RWPE1 (cell line): ENCODE measurements at regions not wholly inside any gene's neighbourhood (a gene's known extent, or its start where the extent isn't known, plus 50 kb on each side); places are given as distances from the start of the nearest gene placed in this dataset.

ENCODE experiments used
- CTCF ChIA-PET: fragments of 350-600 bp; sonication (Branson Sonifier 250); formaldehyde crosslinking; extraction: SDS; loops from one replicate; lab custom pipeline; 2021; lab: Yijun Ruan, JAX
- POLR2A ChIA-PET: fragments of 400-600 bp; formaldehyde crosslinking; extraction: SDS; loops from one replicate; lab custom pipeline; 2020; ENCODE audit warnings: antibody characterized with exemption; ENCODE audit not compliant: low non-redundant PET; lab: Yijun Ruan, JAX
- DNase-seq: peaks from one replicate; pipeline ENCODE4 v3.0.0; 2012; ENCODE audit warnings: low spot score
- H3K27ac ChIP-seq: fragments of 450-650 bp; 2 replicates; pipeline ENCODE4 v1.5.1; 2017
- TF ChIP-seq, protein P1 (sequence below): fragments of 450-650 bp; conservative IDR thresholded peaks from 2 replicates; pipeline ENCODE4 v1.5.1; 2017; ENCODE audit warnings: low read depth, mild to moderate bottlenecking

DNA sequence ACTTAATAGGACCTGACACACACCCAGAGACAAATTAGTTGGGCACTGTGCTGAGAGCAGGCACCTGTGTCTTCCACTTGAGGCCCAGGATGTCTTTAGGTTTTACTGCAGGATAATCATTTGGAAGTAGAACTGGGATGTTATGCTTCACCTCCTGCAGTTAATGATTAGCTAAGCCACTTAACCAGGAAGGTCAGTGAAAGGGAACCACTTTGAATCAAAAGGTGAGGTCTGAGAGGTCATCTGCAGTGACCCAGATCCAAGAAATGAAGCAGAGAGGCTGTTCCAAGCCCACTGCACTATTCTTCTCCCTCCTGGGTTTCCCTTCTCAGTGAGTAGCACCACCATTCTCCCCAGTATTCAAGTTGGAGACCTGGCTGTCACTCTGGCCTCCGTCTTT, 110.5 kb downstream of the SNX18 start:
- ChIA-PET POLR2A (interaction anchor here (0.6 kb wide), 1 partner anchor 153 kb away, joined by 3 read pairs; no protein-coding TSS in a partner anchor), CTCF (interaction anchor here (0.6 to 0.8 kb wide), 2 partner anchors 13 to 204 kb away, joined by 3 read pairs; no protein-coding TSS in a partner anchor)
- DNase-seq, result no peak
- TF ChIP-seq, protein P1, sequence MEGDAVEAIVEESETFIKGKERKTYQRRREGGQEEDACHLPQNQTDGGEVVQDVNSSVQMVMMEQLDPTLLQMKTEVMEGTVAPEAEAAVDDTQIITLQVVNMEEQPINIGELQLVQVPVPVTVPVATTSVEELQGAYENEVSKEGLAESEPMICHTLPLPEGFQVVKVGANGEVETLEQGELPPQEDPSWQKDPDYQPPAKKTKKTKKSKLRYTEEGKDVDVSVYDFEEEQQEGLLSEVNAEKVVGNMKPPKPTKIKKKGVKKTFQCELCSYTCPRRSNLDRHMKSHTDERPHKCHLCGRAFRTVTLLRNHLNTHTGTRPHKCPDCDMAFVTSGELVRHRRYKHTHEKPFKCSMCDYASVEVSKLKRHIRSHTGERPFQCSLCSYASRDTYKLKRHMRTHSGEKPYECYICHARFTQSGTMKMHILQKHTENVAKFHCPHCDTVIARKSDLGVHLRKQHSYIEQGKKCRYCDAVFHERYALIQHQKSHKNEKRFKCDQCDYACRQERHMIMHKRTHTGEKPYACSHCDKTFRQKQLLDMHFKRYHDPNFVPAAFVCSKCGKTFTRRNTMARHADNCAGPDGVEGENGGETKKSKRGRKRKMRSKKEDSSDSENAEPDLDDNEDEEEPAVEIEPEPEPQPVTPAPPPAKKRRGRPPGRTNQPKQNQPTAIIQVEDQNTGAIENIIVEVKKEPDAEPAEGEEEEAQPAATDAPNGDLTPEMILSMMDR, result no peak
- H3K27ac ChIP-seq, result no peak overlapping the region

- CTCF ChIA-PET, result no interaction called here
- no peak overlapping the region for H3K27ac ChIP-seq
- no peak for DNase-seq
- POLR2A ChIA-PET, result no interaction called here
- TF ChIP-seq, protein P1, result no peak
These were observed 108.8 kb downstream of the SNX18 start for GRCh38 chr5:54626407-54626806.

DNA sequence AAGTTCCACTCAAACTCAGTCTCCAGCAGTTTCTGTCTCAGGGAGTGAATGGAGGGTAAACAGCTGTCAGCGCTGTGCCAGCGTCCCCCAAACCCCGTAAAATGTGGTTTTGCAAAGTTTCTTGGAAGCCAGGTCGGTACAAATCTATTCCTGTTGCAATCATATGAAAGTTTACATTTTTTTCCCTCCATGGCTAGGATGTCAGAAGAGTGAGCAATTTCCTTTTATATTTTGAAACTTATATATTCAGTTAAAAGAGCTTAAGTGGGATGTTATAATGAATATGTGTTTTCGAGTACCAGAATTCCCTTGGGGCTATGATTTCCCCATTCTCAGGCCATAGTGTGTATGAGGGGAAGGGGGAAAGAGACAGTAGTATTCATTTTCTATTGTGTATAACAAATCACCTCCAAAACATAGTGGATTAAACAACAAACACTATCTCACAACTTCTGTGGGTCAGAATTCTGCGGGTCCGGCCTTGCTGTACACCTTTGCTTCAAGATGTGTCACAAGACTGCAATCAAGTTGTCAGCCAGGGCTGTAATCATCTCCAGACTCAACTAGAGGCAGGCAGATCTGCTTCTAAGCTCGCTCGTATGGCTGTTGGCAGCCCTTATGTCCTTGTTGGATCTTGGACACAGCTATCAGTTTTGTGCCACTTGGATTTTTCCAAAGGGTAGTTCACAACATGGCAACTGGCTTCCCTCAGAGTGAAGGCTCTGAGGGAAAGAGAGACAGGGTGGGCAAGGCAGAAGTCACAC, 107.4 kb downstream of the SNX18 start:
- POLR2A ChIA-PET, result no interaction called here

GRCh38 chr5:54621709-54622108, 104.2 kb downstream of the SNX18 start:
- H3K27ac ChIP-seq, result no peak overlapping the region
- CTCF ChIA-PET, result interaction anchor here (1.1 kb wide), 1 partner anchor 105 kb away, joined by 3 read pairs; no protein-coding TSS in a partner anchor
- POLR2A ChIA-PET, result no interaction called here

More for the DNA sequence above, 107.4 kb downstream of the SNX18 start:
- DNase-seq, result no peak
- CTCF ChIA-PET, result interaction anchor here (0.7 kb wide), 2 partner anchors 9 to 174 kb away, joined by 3 read pairs; no protein-coding TSS in a partner anchor
- TF ChIP-seq, protein P1, result no peak
- H3K27ac ChIP-seq, result no peak overlapping the region

DNA sequence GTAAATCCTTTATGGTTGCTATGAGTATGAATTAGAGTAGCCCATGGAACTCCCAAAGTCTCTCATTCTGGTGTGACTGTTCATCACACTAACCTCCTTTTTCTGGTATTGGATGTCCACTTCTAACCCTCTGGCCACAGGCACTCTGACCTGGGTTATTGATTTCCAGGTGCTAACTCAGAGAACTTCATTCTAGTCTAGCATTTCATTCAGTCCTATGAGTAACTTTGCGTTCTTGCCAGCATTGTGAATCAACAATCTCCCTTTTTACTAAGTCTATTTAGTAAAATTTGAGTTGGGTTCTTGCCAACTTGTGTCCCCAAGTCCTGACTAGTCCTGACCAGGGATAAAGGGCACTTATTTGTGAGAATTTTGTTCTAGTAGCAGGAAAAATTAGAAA, 103.5 kb downstream of the SNX18 start:
- ChIA-PET CTCF (interaction anchor here (1.1 kb wide), 1 partner anchor 104 kb away, joined by 3 read pairs; no protein-coding TSS in a partner anchor), POLR2A (no interaction called here)
- H3K27ac ChIP-seq, result no peak overlapping the region
- TF ChIP-seq, protein P1, result no peak
- DNase-seq, result no peak

More at GRCh38 chr5:54621709-54622108, 104.2 kb downstream of the SNX18 start:
- DNase-seq, result no peak
- TF ChIP-seq, protein P1, result no peak

GRCh38 chr5:54620141-54620933, 102.8 kb downstream of the SNX18 start:
- no peak for DNase-seq
- POLR2A ChIA-PET, result no interaction called here
- CTCF ChIA-PET, result interaction anchor here (0.6 kb wide), 1 partner anchor 56 kb away, joined by 3 read pairs; no protein-coding TSS in a partner anchor
- H3K27ac ChIP-seq, result no peak overlapping the region
- TF ChIP-seq, protein P1, result no peak
